ENCODE measurements at regions not wholly inside any gene's neighbourhood (a gene's known extent, or its start where the extent isn't known, plus 50 kb on each side); places are given as distances from the start of the nearest gene placed in this dataset.

GRCh38 chr18:41126541-41127235 lies 828.3 kb upstream of the PIK3C3 start:
- 31% methylated on average over 2 of the region's 2 CpGs for WGBS (ENCODE audit: insufficient coverage, low coverage, low lambda C conversion rate, missing lambda C conversion rate)
- DNase-seq (no peak), ATAC-seq (no peak)
- TF ChIP-seq POLR2A (IDR thresholded peaks at IDR 0.05) (no peak), CTCF (IDR thresholded peaks at IDR 0.05) (no peak)
- Histone ChIP-seq H3K36me3 (no peaks in the 10 kb centered on the region), H3K9me3 (no peaks in the 10 kb centered on the region), H3K27ac (no peak overlapping the region), H3K27me3 (no peaks in the 10 kb centered on the region), H3K4me3 (no peak overlapping the region), H3K4me1 (no peaks in the 10 kb centered on the region)
- intact Hi-C loops (cut with DNase I) = no loop called here

GRCh38 chr18:41121116-41121826 lies 833.8 kb upstream of the PIK3C3 start:
- no peaks in the 10 kb centered on the region for H3K27me3 ChIP-seq
- no peak overlapping the region for H3K27ac ChIP-seq
- 35% methylated on average over 4 of the region's 4 CpGs for WGBS (ENCODE audit: insufficient coverage, low coverage, low lambda C conversion rate, missing lambda C conversion rate)
- DNase-seq (no peak), ATAC-seq (no peak)
- H3K36me3 ChIP-seq = no peaks in the 10 kb centered on the region
- intact Hi-C loops (cut with DNase I) = no loop called here
- TF ChIP-seq CTCF (IDR thresholded peaks at IDR 0.05) = no peak
- no peak for TF ChIP-seq POLR2A (IDR thresholded peaks at IDR 0.05)
- H3K4me3 ChIP-seq = no peak overlapping the region
- H3K9me3 ChIP-seq = no peaks in the 10 kb centered on the region
- no peaks in the 10 kb centered on the region for H3K4me1 ChIP-seq

- Histone ChIP-seq H3K27me3 (no peaks in the 10 kb centered on the region), H3K36me3 (no peaks in the 10 kb centered on the region), H3K27ac (no peak overlapping the region), H3K4me3 (no peak overlapping the region), H3K4me1 (no peaks in the 10 kb centered on the region), H3K9me3 (no peaks in the 10 kb centered on the region)
- DNase-seq = no peak
- no peak for ATAC-seq
- intact Hi-C loops (cut with DNase I) = no loop called here
- no peak for TF ChIP-seq POLR2A (IDR thresholded peaks at IDR 0.05)
- TF ChIP-seq CTCF (IDR thresholded peaks at IDR 0.05) = no peak
- WGBS (ENCODE audit: insufficient coverage, low coverage, low lambda C conversion rate, missing lambda C conversion rate) = 41% methylated on average over 3 of the region's 3 CpGs
Measured at GRCh38 chr18:41119031-41119430, 836.0 kb upstream of the PIK3C3 start.

- WGBS (ENCODE audit: insufficient coverage, low coverage, low lambda C conversion rate, missing lambda C conversion rate) = 22% methylated on average over 2 of the region's 2 CpGs
- no peaks in the 10 kb centered on the region for H3K9me3 ChIP-seq
- ATAC-seq (no peak), DNase-seq (no peak)
- intact Hi-C loops (cut with DNase I) = no loop called here
- H3K27me3 ChIP-seq = no peaks in the 10 kb centered on the region
- TF ChIP-seq POLR2A (IDR thresholded peaks at IDR 0.05) (no peak), CTCF (IDR thresholded peaks at IDR 0.05) (no peak)
- no peak overlapping the region for H3K4me3 ChIP-seq
- H3K36me3 ChIP-seq = no peaks in the 10 kb centered on the region
- no peaks in the 10 kb centered on the region for H3K4me1 ChIP-seq
- no peak overlapping the region for H3K27ac ChIP-seq
Measured at GRCh38 chr18:41113885-41114482, 841.0 kb upstream of the PIK3C3 start.
